Posterior vena cava (tissue), 2 donors: ENCODE measurements at regions not wholly inside any gene's neighbourhood (a gene's known extent, or its start where the extent isn't known, plus 50 kb on each side); places are given as distances from the start of the nearest gene placed in this dataset.
"Not testable (repeated sequence)": the region's sequence is repeated elsewhere in the genome, so short reads cannot be mapped to it uniquely, and the experiment has no call there.

Source experiments
- DNase-seq: peaks from one replicate; pipeline ENCODE4 v3.0.0-alpha.2; 2020; ENCODE audit warnings: low spot score
- intact Hi-C, 2 donors: fragments of 100-400 bp; cut with DNase I; formaldehyde crosslinking; loops; one replicate each; pipeline versions ENCODE4 v1.14.1 to v1.14.2; 2022 to 2023
- donor health status: DM: yes; HTN: yes; CAD: no.
- donor health status: DM: yes; HTN: yes; CAD: no.

DNA sequence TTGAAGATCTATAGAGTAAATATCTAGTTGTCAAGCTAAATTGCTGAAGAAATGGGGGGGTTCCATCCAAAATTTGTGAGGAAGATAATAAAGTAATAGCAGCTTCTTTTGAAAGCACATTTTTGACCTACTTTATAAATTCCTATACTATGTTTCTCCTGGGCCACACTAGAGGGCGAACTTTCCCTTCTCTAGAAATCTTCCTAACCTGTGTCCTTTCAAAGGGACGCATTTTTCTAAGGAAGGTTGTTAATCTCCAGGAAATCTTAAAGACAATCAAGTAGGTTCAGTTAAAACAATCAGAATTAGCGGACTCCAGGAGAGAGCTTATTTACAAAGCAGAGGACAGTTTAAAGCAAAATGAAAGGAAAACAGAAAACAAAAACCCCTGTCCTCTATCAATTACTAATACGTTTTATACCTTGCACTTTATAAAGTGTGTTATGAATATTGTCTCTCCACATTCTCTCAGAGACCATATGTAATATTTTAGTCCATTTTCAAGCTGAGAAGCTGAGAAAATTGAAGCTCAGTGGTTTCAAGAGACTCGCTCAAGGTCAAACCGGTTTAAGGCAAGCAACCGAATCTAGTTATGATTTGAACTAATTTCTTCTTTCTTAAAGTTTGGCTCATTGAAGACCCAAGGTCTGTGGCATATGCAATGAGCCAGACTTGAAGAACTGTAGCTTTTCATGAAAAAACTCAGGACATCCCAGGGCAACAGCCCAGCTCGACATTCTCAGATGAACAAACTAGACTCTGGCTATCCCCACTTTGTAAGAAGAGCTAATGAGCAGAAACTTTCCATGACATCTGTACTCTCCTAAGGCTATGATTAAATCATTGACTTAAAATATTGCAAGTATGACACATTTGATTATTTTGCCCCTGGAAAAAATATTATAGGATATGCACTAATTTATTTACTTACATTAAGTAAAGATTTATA is 273.6 kb downstream of the PAX3 start:
- no peak for DNase-seq
- intact Hi-C loops, result loop anchor here in 1 of 2 donors (5.0 kb wide), 1 partner anchor 177 kb away; no protein-coding TSS in a partner anchor

GRCh38 chr2:222017252-222017850 is 281.4 kb downstream of the PAX3 start:
- DNase-seq, result no peak
- intact Hi-C loops, result no loop called here

GRCh38 chr2:222013889-222014288 is 284.9 kb downstream of the PAX3 start:
- intact Hi-C loops, result no loop called here
- DNase-seq, result no peak

GRCh38 chr2:222000326-222000725 is 298.5 kb downstream of the PAX3 start:
- DNase-seq, result no peak
- intact Hi-C loops, result no loop called here

- intact Hi-C loops, result no loop called here
- no peak for DNase-seq
Measured at GRCh38 chr2:221999717-222000116, 299.1 kb downstream of the PAX3 start.

GRCh38 chr2:221999166-221999565 is 299.6 kb downstream of the PAX3 start:
- DNase-seq, result no peak
- intact Hi-C loops, result no loop called here

DNA sequence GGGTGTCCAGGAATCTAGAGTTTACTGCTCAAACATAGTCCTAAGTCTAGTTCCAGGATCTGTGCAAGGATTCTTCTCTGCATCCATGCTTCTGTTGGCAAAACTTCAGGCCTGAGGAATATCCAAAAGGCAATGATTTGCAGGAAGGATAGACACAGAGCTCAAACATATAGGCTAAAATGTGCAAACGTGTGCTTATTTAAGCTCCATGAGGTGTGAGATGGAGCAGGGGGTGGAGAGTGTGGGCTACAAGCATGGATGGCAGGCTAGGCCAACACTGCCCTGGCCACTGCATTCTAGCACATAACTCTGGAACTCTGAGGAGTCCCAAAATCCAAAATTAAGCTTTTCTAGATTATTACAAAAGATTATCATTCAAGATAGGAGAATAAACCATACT is 301.1 kb downstream of the PAX3 start:
- no peak for DNase-seq
- intact Hi-C loops, result no loop called here

DNA sequence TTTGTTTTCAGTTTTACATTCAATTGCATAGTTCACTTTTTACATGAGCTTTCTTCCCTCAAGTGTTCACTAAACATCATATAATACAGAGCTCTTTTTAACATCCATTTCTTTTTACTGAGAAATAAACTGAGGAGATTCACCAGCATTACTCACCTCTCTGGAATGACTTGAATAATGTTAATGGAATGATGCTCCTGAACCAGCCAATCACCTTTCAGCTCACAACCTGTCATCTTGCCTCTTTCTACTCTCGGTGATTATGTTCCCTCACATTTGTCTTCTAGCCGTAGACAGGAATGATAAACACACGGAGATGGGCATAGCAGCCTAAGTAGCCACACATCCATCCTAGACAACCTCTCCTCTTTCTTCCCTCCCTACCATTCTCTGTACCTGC is 301.7 kb downstream of the PAX3 start:
- intact Hi-C loops, result no loop called here
- no peak for DNase-seq

DNA sequence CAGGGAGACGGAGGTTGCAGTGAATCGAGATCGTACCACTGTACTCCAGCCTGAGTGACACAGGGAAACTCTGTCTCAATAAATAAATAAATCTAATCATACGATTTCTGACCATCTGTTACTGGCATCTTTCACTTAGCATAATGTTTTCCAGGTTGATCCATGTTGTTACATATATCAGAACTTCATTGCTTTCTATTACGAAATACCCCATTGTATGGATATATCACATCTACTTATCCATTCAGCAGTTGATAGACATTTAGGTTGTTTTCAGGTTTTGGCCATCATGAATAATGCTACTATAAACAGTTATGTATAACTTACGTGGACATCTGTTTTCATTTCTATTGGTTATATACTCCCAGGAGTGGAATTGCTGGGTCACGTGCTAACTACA is 303.9 kb downstream of the PAX3 start:
- intact Hi-C loops, result no loop called here
- no peak for DNase-seq

GRCh38 chr2:221984376-221984775 is 314.4 kb downstream of the PAX3 start:
- DNase-seq, intact Hi-C loops: not testable (repeated sequence)

GRCh38 chr2:221981912-221982470 is 316.8 kb downstream of the PAX3 start:
- no peak for DNase-seq
- intact Hi-C loops, result no loop called here

- no peak for DNase-seq
- intact Hi-C loops, result loop anchor here in 1 of 2 donors (10.0 kb wide), 1 partner anchor 1290 kb away; no protein-coding TSS in a partner anchor
Measured at GRCh38 chr2:221975151-221975550, 323.6 kb downstream of the PAX3 start.

- no peak for DNase-seq
- intact Hi-C loops, result loop anchor here in 1 of 2 donors (10.0 kb wide), 1 partner anchor 1289 kb away; no protein-coding TSS in a partner anchor
Measured at GRCh38 chr2:221973902-221974301, 324.9 kb downstream of the PAX3 start.

DNA sequence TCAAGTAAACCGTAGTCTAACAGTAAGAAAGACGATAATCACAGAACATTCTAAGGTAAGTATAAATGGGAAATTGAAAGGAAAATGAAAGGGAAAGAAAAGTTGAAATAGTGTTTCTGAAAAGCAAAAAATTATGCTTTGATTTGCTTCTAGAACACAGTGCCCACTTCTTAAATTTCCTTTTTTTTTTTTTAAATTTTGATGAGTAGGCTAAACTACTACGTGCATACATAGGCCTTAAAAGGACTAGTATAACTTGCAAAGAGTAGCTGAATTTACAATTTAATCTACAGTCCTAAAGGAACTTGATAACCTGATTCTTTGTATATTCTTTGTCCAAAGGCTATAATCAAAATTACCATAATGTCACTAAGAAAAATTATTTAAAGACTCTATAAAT is 325.3 kb downstream of the PAX3 start:
- intact Hi-C loops, result loop anchor here in 1 of 2 donors (10.0 kb wide), 1 partner anchor 1289 kb away; no protein-coding TSS in a partner anchor
- no peak for DNase-seq

- intact Hi-C loops, result loop anchor here in 1 of 2 donors (10.0 kb wide), 1 partner anchor 1288 kb away; no protein-coding TSS in a partner anchor
- no peak for DNase-seq
Measured at GRCh38 chr2:221972813-221973478, 325.9 kb downstream of the PAX3 start.

- intact Hi-C loops, result loop anchor here in 1 of 2 donors (10.0 kb wide), 1 partner anchor 1286 kb away; no protein-coding TSS in a partner anchor
- DNase-seq, result no peak
Measured at GRCh38 chr2:221970389-221970788, 328.4 kb downstream of the PAX3 start.

DNA sequence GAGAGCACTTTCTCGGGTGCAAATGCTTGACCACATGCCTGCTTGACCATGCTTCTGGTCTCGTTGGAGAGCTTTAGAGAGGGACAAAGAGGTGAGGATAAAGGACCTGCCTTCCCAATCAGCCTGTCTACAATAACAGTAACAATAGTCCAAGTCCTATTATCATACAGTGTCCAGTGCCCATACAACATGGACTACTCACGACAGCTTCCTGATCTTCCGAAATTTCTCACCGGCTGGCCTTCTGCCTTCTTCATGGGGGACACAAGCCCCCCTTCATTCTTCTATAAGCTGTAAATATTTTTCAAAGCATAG is 329.0 kb downstream of the PAX3 start:
- DNase-seq, result no peak
- intact Hi-C loops, result loop anchor here (10.0 kb wide), 2 partner anchors 395 to 1285 kb away; partner anchors contain the start of gene EPHA4 (in 2 of the 2)

DNA sequence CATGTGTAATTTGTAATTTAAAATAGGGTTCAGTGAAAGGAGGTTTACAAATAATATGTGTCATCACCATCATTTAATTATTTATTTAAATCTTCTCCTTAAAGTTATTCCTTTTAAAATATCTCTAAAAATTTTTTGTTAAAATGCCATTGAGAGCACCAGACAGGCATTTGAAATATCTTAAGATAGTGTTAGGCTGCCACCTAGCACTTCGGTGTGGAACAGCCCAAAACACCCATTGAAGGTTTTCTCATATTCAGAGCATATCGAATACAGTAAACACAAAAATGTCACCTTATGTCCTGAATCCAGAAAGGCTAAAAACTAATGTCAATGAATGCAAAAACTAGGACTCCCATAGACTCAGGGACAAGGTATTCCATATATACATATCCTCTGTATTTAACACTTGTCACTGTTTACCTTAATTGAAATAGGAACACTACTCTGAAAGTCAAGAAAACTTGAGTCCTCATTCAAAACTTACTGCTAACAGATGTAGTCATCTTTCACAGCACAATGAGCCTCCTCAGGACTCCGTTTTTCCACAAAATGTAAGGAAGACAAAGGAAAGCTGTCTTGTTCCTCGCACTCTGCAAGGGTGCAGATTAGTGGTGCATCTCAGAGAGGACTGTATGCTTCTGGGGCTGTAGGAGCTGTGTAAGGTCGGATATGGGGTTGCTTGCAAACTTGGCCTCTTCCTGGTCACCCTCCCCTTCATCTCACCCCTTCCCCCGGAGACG is 329.5 kb downstream of the PAX3 start:
- intact Hi-C loops, result loop anchor here (10.0 kb wide), 1 partner anchor 394 kb away; the partner anchor contains the start of gene EPHA4 (in 2 of the 2)
- DNase-seq, result no peak

GRCh38 chr2:221962186-221962585 is 336.6 kb downstream of the PAX3 start:
- DNase-seq, result no peak
- intact Hi-C loops, result loop anchor here (10.0 kb wide), 1 partner anchor 387 kb away; the partner anchor contains the start of gene EPHA4 (in 2 of the 2)
